ENCODE measurements at regions not wholly inside any gene's neighbourhood (a gene's known extent, or its start where the extent isn't known, plus 50 kb on each side); places are given as distances from the start of the nearest gene placed in this dataset.

DNA sequence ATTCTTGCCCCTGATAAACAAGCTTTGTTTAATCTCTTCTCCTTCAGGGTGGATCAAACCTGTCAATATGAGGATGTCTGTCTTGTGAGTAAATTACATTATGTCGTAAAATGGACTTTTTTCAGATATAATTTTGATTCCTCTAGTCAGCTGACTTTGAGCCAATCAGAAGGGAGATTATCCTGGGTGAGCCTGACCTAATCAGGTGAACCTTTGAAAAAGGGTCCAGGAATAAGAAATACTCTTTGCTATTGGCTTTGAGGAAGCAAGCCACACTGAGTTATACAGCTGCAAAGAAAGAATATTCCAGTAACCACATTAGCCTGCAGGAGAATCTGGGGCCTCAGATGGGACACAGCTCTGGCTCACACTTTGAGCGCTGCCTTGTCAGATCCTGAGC is 304.3 kb upstream of the ARRDC3 start:
- no peak for ATAC-seq
- ChIA-PET CTCF (interaction anchor here (0.7 kb wide), 1 partner anchor 49 kb away, joined by 3 read pairs; no protein-coding TSS in a partner anchor), POLR2A (no interaction called here)
- H3K4me3 Mint-ChIP-seq: no peak overlapping the region
- H3K36me3 Mint-ChIP-seq (ENCODE audit: low read depth): no peaks in the 10 kb centered on the region
- TF ChIP-seq, protein P1, sequence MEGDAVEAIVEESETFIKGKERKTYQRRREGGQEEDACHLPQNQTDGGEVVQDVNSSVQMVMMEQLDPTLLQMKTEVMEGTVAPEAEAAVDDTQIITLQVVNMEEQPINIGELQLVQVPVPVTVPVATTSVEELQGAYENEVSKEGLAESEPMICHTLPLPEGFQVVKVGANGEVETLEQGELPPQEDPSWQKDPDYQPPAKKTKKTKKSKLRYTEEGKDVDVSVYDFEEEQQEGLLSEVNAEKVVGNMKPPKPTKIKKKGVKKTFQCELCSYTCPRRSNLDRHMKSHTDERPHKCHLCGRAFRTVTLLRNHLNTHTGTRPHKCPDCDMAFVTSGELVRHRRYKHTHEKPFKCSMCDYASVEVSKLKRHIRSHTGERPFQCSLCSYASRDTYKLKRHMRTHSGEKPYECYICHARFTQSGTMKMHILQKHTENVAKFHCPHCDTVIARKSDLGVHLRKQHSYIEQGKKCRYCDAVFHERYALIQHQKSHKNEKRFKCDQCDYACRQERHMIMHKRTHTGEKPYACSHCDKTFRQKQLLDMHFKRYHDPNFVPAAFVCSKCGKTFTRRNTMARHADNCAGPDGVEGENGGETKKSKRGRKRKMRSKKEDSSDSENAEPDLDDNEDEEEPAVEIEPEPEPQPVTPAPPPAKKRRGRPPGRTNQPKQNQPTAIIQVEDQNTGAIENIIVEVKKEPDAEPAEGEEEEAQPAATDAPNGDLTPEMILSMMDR (IDR thresholded peaks at IDR 0.05): no peak
- H3K9me3 Mint-ChIP-seq: peaks cover 2% of the 10 kb centered on the region
- no peak overlapping the region for H3K27ac Mint-ChIP-seq
- no peaks in the 10 kb centered on the region for H3K4me1 Mint-ChIP-seq (ENCODE audit: low read depth)
- no peaks in the 10 kb centered on the region for H3K27me3 Mint-ChIP-seq
- intact Hi-C loops (cut with micrococcal nuclease): no loop called here
- no peak for DNase-seq

DNA sequence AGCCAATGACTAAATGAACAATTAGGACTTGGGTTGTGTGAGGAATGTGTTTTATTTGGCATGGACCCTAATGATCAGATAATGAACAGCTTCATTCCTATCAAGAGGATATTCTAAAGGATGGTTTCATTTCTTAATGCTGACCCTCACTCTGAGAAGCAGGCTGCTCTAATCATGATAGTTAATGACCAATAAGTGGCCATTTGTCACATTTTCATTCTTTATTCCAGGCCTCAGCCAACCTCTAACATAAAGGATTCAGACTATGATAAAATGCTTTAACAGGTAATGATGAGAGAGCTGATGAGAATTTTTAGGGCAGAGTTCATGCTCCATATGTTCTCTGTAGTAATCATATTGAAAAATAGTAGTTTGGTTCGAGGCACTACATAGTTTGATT is 301.5 kb upstream of the ARRDC3 start:
- no peak for DNase-seq
- Mint-ChIP-seq H3K4me1 (ENCODE audit: low read depth) (no peaks in the 10 kb centered on the region), H3K36me3 (ENCODE audit: low read depth) (no peaks in the 10 kb centered on the region), H3K27ac (no peak overlapping the region), H3K4me3 (no peak overlapping the region), H3K27me3 (peaks cover 2% of the 10 kb centered on the region), H3K9me3 (peaks cover 2% of the 10 kb centered on the region)
- TF ChIP-seq, protein P1 (IDR thresholded peaks at IDR 0.05): no peak
- POLR2A ChIA-PET: interaction anchor here (0.6 kb wide), 1 partner anchor 16 kb away, joined by 3 read pairs; no protein-coding TSS in a partner anchor
- intact Hi-C loops (cut with micrococcal nuclease): no loop called here
- CTCF ChIA-PET: no interaction called here
- ATAC-seq: no peak

DNA sequence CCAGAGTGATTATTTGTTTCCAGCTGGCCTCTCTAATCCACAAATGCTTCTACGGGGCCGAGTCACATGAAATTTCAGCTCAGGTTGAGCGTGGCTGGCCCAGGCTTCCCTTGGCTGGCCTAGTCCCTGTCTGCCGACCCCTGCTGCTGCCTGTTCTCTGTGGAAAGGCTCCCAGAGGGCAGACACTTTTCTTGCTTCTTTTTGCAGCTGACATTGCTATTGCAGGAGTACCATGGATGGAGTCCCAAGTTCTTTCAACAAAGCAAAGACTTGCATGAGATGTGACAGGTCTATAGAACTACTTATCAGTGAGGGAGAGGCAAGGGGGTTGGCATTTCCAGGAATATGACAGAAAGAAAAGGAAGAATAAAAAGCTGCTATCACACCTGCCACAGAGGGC is 287.4 kb upstream of the ARRDC3 start:
- Mint-ChIP-seq H3K36me3 (ENCODE audit: low read depth) (no peaks in the 10 kb centered on the region), H3K9me3 (no peaks in the 10 kb centered on the region), H3K27ac (no peak overlapping the region), H3K27me3 (peaks cover 4% of the 10 kb centered on the region), H3K4me1 (ENCODE audit: low read depth) (no peaks in the 10 kb centered on the region), H3K4me3 (no peak overlapping the region)
- DNase-seq (no peak), ATAC-seq (no peak)
- intact Hi-C loops (cut with micrococcal nuclease): no loop called here
- CTCF ChIA-PET: interaction anchor here (0.7 kb wide), 1 partner anchor 46 kb away, joined by 3 read pairs; no protein-coding TSS in a partner anchor
- TF ChIP-seq, protein P1 (IDR thresholded peaks at IDR 0.05): no peak
- POLR2A ChIA-PET: no interaction called here

DNA sequence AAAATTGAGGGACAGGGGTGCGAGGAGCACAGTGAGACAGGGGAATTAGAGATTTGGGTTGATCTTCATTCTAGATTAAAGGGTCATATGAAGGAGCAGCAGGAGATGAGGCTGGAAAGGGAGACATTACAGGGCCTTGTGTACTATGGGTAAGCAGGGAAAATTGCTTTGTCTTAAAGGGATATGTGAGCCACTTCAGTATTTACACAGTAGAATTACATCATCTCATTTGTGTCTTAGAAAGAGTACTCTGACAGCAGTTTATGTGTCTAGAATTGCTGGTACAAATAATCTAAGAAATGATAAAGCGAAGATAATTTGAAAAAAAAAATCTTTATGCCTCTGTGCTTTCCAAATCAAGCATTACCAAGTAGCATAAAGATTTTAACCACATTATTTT is 287.0 kb upstream of the ARRDC3 start:
- TF ChIP-seq, protein P1 (IDR thresholded peaks at IDR 0.05): no peak
- intact Hi-C loops (cut with micrococcal nuclease): no loop called here
- Mint-ChIP-seq H3K9me3 (no peaks in the 10 kb centered on the region), H3K27me3 (peaks cover 4% of the 10 kb centered on the region), H3K27ac (no peak overlapping the region), H3K36me3 (ENCODE audit: low read depth) (no peaks in the 10 kb centered on the region), H3K4me3 (no peak overlapping the region), H3K4me1 (ENCODE audit: low read depth) (no peaks in the 10 kb centered on the region)
- DNase-seq (no peak), ATAC-seq (no peak)
- CTCF ChIA-PET: interaction anchor here (0.7 kb wide), 1 partner anchor 45 kb away, joined by 3 read pairs; no protein-coding TSS in a partner anchor
- POLR2A ChIA-PET: no interaction called here

DNA sequence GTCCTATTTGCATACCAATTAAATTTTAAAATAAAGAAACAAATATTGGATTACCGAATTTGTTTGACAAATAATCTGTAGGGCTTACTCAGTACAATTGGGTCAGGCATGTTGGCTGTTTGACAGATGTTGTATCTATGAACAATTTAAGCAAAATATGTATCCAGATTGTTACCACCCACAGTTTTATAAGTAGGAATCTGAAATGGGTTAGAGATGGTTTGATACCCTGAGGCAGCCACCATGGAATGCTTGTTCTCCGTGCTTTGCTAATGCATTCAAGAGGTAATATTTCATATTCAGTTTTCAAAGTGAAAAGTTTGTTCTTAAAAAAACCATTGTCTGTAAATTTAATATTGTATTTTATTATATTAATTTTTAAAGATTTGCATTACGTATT is 285.1 kb upstream of the ARRDC3 start:
- POLR2A ChIA-PET: no interaction called here
- DNase-seq (no peak), ATAC-seq (no peak)
- intact Hi-C loops (cut with micrococcal nuclease): no loop called here
- H3K27me3 Mint-ChIP-seq: peaks cover 4% of the 10 kb centered on the region
- H3K9me3 Mint-ChIP-seq: no peaks in the 10 kb centered on the region
- H3K36me3 Mint-ChIP-seq (ENCODE audit: low read depth): no peaks in the 10 kb centered on the region
- no peaks in the 10 kb centered on the region for H3K4me1 Mint-ChIP-seq (ENCODE audit: low read depth)
- TF ChIP-seq, protein P1 (IDR thresholded peaks at IDR 0.05): no peak
- no peak overlapping the region for H3K27ac Mint-ChIP-seq
- CTCF ChIA-PET: no interaction called here
- H3K4me3 Mint-ChIP-seq: no peak overlapping the region

Data from activated CD8-positive, alpha-beta T cell treated with anti-CD3 and anti-CD28 coated beads for 36 hours (primary cell).